Hepatocyte (in vitro differentiated cells): ENCODE measurements at regions not wholly inside any gene's neighbourhood (a gene's known extent, or its start where the extent isn't known, plus 50 kb on each side); places are given as distances from the start of the nearest gene placed in this dataset.
A peak's percentile ranks its signal among the peaks of the same experiment; 100 is the strongest.

Experiments used
- DNase-seq: peaks from one replicate; pipeline ENCODE4 v3.0.0-alpha.2; 2016; ENCODE audit warnings: low spot score
- H2AFZ ChIP-seq: fragments of 200-600 bp; sonication (generic); 2 replicates; pipeline ENCODE4 v1.6.0; 2016; ENCODE audit warnings: antibody characterized with exemption, mild to moderate bottlenecking
- H3K27ac ChIP-seq: fragments of 200-600 bp; sonication (generic); 2 replicates; pipeline ENCODE4 v1.5.1; 2016; ENCODE audit warnings: mild to moderate bottlenecking
- H3K27me3 ChIP-seq: fragments of 200-600 bp; sonication (generic); 2 replicates; pipeline ENCODE4 v1.6.1; 2016
- H3K36me3 ChIP-seq: fragments of 200-600 bp; sonication (generic); replicated peaks from 2 replicates; pipeline ENCODE4 v1.5.1; 2016; ENCODE audit warnings: low read depth; ENCODE audit not compliant: insufficient read depth
- H3K4me1 ChIP-seq: fragments of 200-600 bp; sonication (generic); 2 replicates; pipeline ENCODE4 v1.5.1; 2016; ENCODE audit warnings: mild to moderate bottlenecking, moderate library complexity; ENCODE audit not compliant: insufficient read depth
- H3K4me2 ChIP-seq: fragments of 200-600 bp; sonication (generic); 2 replicates; pipeline ENCODE4 v1.6.0; 2016
- H3K4me3 ChIP-seq: fragments of 200-600 bp; sonication (generic); 2 replicates; pipeline ENCODE4 v1.5.1; 2016; ENCODE audit warnings: mild to moderate bottlenecking
- H3K79me2 ChIP-seq: fragments of 200-600 bp; sonication (generic); 2 replicates; pipeline ENCODE4 v1.6.0; 2017; ENCODE audit warnings: mild to moderate bottlenecking
- H3K9me2 ChIP-seq: fragments of 200-600 bp; sonication (generic); replicated peaks from 2 replicates; pipeline ENCODE4 v1.6.0; 2017; ENCODE audit warnings: mild to moderate bottlenecking; ENCODE audit not compliant: insufficient read depth
- H3K9me3 ChIP-seq: fragments of 200-600 bp; sonication (generic); 2 replicates; pipeline ENCODE4 v1.5.1; 2016; ENCODE audit warnings: low read depth, mild to moderate bottlenecking
- H4K20me1 ChIP-seq: fragments of 200-600 bp; sonication (generic); 2 replicates; pipeline ENCODE4 v1.6.0; 2016; ENCODE audit warnings: mild to moderate bottlenecking; ENCODE audit not compliant: insufficient read depth, poor library complexity, severe bottlenecking
- EZH2 ChIP-seq: fragments of 200-600 bp; sonication (generic); IDR thresholded peaks from 2 replicates; pipeline ENCODE4 v1.6.1; 2016; ENCODE audit warnings: antibody characterized with exemption, mild to moderate bottlenecking, borderline replicate concordance
- EZH2phosphoT487 ChIP-seq: fragments of 200-600 bp; sonication (generic); IDR thresholded peaks from one replicate; pipeline ENCODE4 v1.6.1; 2018; ENCODE audit warnings: antibody characterized with exemption, mild to moderate bottlenecking, low read depth, moderate library complexity; ENCODE audit not compliant: unreplicated experiment, severe bottlenecking
- WGBS: methylation state at CpG from one replicate; pipeline ENCODE4 v1.1.6; 2016; ENCODE audit warnings: low lambda C conversion rate; ENCODE audit errors: missing lambda C conversion rate; 5-methylcytosine and 5-hydroxymethylcytosine counted together
- TF ChIP-seq, protein P1 (sequence below): fragments of 200-600 bp; sonication (generic); IDR thresholded peaks from 2 replicates; pipeline ENCODE4 v1.5.1; 2016; ENCODE audit warnings: antibody characterized with exemption, mild to moderate bottlenecking; ENCODE audit not compliant: poor library complexity

GRCh38 chr9:91486699-91487497 is 63.3 kb upstream of the NFIL3 start:
- no peak overlapping the region for H3K4me2 ChIP-seq
- H3K27ac ChIP-seq = peak overlapping the region; percentile 33

DNA sequence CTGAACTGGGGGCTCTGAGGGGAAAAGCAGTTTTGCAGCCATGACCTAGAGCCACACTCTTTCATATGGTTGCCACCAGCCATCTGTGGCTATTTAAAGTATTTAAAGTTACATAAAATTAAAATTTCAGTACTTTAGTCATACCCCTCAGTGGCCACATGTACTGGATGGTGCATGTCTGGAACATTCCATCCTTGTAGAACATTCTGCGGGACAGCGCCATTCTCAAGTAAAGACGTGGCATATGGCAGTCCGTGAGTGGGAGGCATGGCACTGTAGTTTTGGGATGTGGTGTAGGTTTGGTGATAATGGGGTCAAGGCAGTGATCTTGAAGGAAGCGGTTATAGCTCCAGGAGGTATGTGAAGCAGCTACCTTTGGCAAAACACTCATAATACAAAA is 61.4 kb upstream of the NFIL3 start:
- no peaks in the 10 kb centered on the region for H4K20me1 ChIP-seq
- H3K79me2 ChIP-seq = no peaks in the 10 kb centered on the region
- WGBS = 95% methylated on average over 5 of the region's 5 CpGs
- no peak overlapping the region for H3K4me3 ChIP-seq
- TF ChIP-seq EZH2phosphoT487 (no peak), EZH2 (no peak)
- TF ChIP-seq, protein P1, sequence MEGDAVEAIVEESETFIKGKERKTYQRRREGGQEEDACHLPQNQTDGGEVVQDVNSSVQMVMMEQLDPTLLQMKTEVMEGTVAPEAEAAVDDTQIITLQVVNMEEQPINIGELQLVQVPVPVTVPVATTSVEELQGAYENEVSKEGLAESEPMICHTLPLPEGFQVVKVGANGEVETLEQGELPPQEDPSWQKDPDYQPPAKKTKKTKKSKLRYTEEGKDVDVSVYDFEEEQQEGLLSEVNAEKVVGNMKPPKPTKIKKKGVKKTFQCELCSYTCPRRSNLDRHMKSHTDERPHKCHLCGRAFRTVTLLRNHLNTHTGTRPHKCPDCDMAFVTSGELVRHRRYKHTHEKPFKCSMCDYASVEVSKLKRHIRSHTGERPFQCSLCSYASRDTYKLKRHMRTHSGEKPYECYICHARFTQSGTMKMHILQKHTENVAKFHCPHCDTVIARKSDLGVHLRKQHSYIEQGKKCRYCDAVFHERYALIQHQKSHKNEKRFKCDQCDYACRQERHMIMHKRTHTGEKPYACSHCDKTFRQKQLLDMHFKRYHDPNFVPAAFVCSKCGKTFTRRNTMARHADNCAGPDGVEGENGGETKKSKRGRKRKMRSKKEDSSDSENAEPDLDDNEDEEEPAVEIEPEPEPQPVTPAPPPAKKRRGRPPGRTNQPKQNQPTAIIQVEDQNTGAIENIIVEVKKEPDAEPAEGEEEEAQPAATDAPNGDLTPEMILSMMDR = no peak
- no peaks in the 10 kb centered on the region for H3K9me3 ChIP-seq
- no peaks in the 10 kb centered on the region for H3K9me2 ChIP-seq
- H3K27me3 ChIP-seq = no peaks in the 10 kb centered on the region
- DNase-seq = no peak
- H3K36me3 ChIP-seq = no peaks in the 10 kb centered on the region
- H2AFZ ChIP-seq = no peak overlapping the region
- H3K27ac ChIP-seq = no peak overlapping the region
- no peak overlapping the region for H3K4me2 ChIP-seq
- no peaks in the 10 kb centered on the region for H3K4me1 ChIP-seq

More at GRCh38 chr9:91486699-91487497, 63.3 kb upstream of the NFIL3 start:
- no peaks in the 10 kb centered on the region for H3K36me3 ChIP-seq
- H4K20me1 ChIP-seq = no peaks in the 10 kb centered on the region
- H3K79me2 ChIP-seq = no peaks in the 10 kb centered on the region
- H3K9me2 ChIP-seq = no peaks in the 10 kb centered on the region
- no peak overlapping the region for H2AFZ ChIP-seq
- no peak overlapping the region for H3K4me3 ChIP-seq
- TF ChIP-seq EZH2 (no peak), EZH2phosphoT487 (no peak)
- TF ChIP-seq, protein P1 = no peak
- 76% methylated on average over 6 of the region's 6 CpGs for WGBS
- H3K9me3 ChIP-seq = no peaks in the 10 kb centered on the region
- no peak for DNase-seq
- H3K4me1 ChIP-seq = no peaks in the 10 kb centered on the region
- no peaks in the 10 kb centered on the region for H3K27me3 ChIP-seq

DNA sequence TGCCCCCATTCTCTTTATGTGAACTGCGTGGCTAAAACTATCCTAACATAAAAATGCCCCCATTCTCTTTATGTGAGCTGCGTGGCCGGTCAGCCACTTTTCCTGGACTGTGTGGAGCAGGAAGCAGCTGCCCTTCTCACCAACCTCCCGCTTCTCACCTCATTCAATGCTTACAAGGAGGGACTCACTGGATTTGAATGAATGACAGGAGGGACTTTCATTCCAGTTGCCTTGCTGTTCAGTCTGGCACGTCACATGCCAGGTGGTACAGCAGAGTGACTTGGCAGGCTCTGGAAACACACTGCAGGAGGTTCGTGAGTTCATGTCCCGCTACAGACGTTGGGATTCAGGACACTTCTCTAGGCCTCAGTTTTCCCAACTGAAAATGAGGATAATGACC is 60.2 kb upstream of the NFIL3 start:
- WGBS = 96% methylated on average over 8 of the region's 8 CpGs
- Histone ChIP-seq H3K4me1 (no peaks in the 10 kb centered on the region), H3K79me2 (no peaks in the 10 kb centered on the region), H3K9me3 (no peaks in the 10 kb centered on the region), H2AFZ (no peak overlapping the region), H4K20me1 (no peaks in the 10 kb centered on the region), H3K27ac (no peak overlapping the region), H3K36me3 (no peaks in the 10 kb centered on the region), H3K4me2 (no peak overlapping the region), H3K9me2 (no peaks in the 10 kb centered on the region), H3K27me3 (no peaks in the 10 kb centered on the region), H3K4me3 (no peak overlapping the region)
- TF ChIP-seq EZH2phosphoT487 = no peak
- TF ChIP-seq, protein P1 = no peak
- DNase-seq = no peak
